Calu3 (cell line): ENCODE measurements at regions not wholly inside any gene's neighbourhood (a gene's known extent, or its start where the extent isn't known, plus 50 kb on each side); places are given as distances from the start of the nearest gene placed in this dataset.
"Not testable (repeated sequence)": the region's sequence is repeated elsewhere in the genome, so short reads cannot be mapped to it uniquely, and the experiment has no call there.

Experiments used
- BruUV-seq: library from RNA; stranded (reverse); fragments of 400-500 nt; replicated peaks from 2 replicates; lab custom pipeline; 2021; lab: Mats Ljungman, UMichigan
- CTCF ChIA-PET: fragments of 300-600 bp; sonication (Branson Sonifier 250); formaldehyde crosslinking; loops from one replicate; lab custom pipeline; 2022; ENCODE audit warnings: antibody characterized with exemption; lab: Charles Lee
- DNase-seq: peaks from one replicate; pipeline ENCODE4 v3.0.0; 2022
- H3K27ac Mint-ChIP-seq: one replicate; pipeline ENCODE4 v1.8.0; 2022; ENCODE audit warnings: mixed read lengths; ENCODE audit not compliant: unreplicated experiment
- H3K27me3 Mint-ChIP-seq: one replicate; pipeline ENCODE4 v1.8.0; 2022; ENCODE audit warnings: mixed read lengths; ENCODE audit not compliant: unreplicated experiment
- H3K36me3 Mint-ChIP-seq: one replicate; pipeline ENCODE4 v1.8.0; 2022; ENCODE audit warnings: mild to moderate bottlenecking, moderate library complexity, mixed read lengths; ENCODE audit not compliant: insufficient read depth, unreplicated experiment
- H3K4me1 Mint-ChIP-seq: one replicate; pipeline ENCODE4 v1.8.0; 2022; ENCODE audit warnings: mild to moderate bottlenecking, low read depth, mixed read lengths; ENCODE audit not compliant: unreplicated experiment
- H3K4me3 Mint-ChIP-seq: one replicate; pipeline ENCODE4 v1.8.0; 2022; ENCODE audit warnings: mild to moderate bottlenecking, low read depth, moderate library complexity, mixed read lengths; ENCODE audit not compliant: unreplicated experiment
- H3K9me3 Mint-ChIP-seq: one replicate; pipeline ENCODE4 v1.8.0; 2022; ENCODE audit warnings: low read depth, mixed read lengths; ENCODE audit not compliant: unreplicated experiment
- CTCF ChIP-seq: fragments of 200-600 bp; IDR thresholded peaks from one replicate; pipeline ENCODE4 v1.8.0; 2022; ENCODE audit warnings: antibody characterized with exemption; ENCODE audit not compliant: unreplicated experiment
- intact Hi-C: fragments of 100-400 bp; cut with micrococcal nuclease; formaldehyde crosslinking; loops from one replicate; pipeline ENCODE4 v1.10.0; 2022; ENCODE audit not compliant: unreplicated experiment

GRCh38 chr12:25701290-25701689, 148.2 kb upstream of the LMNTD1 start:
- intact Hi-C loops = no loop called here
- Mint-ChIP-seq H3K9me3 (peaks cover 7% of the 10 kb centered on the region), H3K4me3 (no peak overlapping the region), H3K27me3 (no peaks in the 10 kb centered on the region), H3K27ac (no peak overlapping the region), H3K4me1 (peaks cover 8% of the 10 kb centered on the region), H3K36me3 (no peaks in the 10 kb centered on the region)
- no peak for TF ChIP-seq CTCF
- BruUV-seq = no TSS peak
- DNase-seq = no peak
- CTCF ChIA-PET = interaction anchor here (0.6 kb wide), 1 partner anchor 263 kb away, joined by 4 read pairs; no protein-coding TSS in a partner anchor

- CTCF ChIA-PET = no interaction called here
- no peaks in the 10 kb centered on the region for H3K27me3 Mint-ChIP-seq
- TF ChIP-seq CTCF = no peak
- H3K36me3 Mint-ChIP-seq = no peaks in the 10 kb centered on the region
- H3K9me3 Mint-ChIP-seq = peaks cover 6% of the 10 kb centered on the region
- H3K4me1 Mint-ChIP-seq = peaks cover 8% of the 10 kb centered on the region
- DNase-seq = no peak
- no peak overlapping the region for H3K27ac Mint-ChIP-seq
- intact Hi-C loops = no loop called here
- BruUV-seq = no TSS peak
- no peak overlapping the region for H3K4me3 Mint-ChIP-seq
Measured at GRCh38 chr12:25702553-25702952, 149.5 kb upstream of the LMNTD1 start.

- no peaks in the 10 kb centered on the region for H3K36me3 Mint-ChIP-seq
- H3K27me3 Mint-ChIP-seq = no peaks in the 10 kb centered on the region
- no peak for DNase-seq
- no peak for TF ChIP-seq CTCF
- peaks cover 8% of the 10 kb centered on the region for H3K4me1 Mint-ChIP-seq
- H3K9me3 Mint-ChIP-seq = peaks cover 11% of the 10 kb centered on the region
- CTCF ChIA-PET = interaction anchor here (0.6 to 0.8 kb wide), 2 partner anchors 12 to 273 kb away, joined by 3 read pairs; no protein-coding TSS in a partner anchor
- H3K27ac Mint-ChIP-seq = no peak overlapping the region
- intact Hi-C loops = no loop called here
- no TSS peak for BruUV-seq
- no peak overlapping the region for H3K4me3 Mint-ChIP-seq
Measured at GRCh38 chr12:25705261-25705660, 152.2 kb upstream of the LMNTD1 start.

GRCh38 chr12:25706646-25707045, 153.6 kb upstream of the LMNTD1 start:
- H3K36me3 Mint-ChIP-seq, BruUV-seq, H3K9me3 Mint-ChIP-seq, H3K4me1 Mint-ChIP-seq, DNase-seq, H3K4me3 Mint-ChIP-seq, CTCF ChIA-PET, intact Hi-C loops, H3K27me3 Mint-ChIP-seq, H3K27ac Mint-ChIP-seq: not testable (repeated sequence)

GRCh38 chr12:25707056-25707455, 154.0 kb upstream of the LMNTD1 start:
- Mint-ChIP-seq H3K4me1 (no peaks in the 10 kb centered on the region), H3K27me3 (no peaks in the 10 kb centered on the region), H3K36me3 (no peaks in the 10 kb centered on the region), H3K4me3 (no peak overlapping the region), H3K27ac (no peak overlapping the region), H3K9me3 (peaks cover 9% of the 10 kb centered on the region)
- BruUV-seq = no TSS peak
- CTCF ChIA-PET = no interaction called here
- no peak for DNase-seq
- TF ChIP-seq CTCF = no peak
- intact Hi-C loops = no loop called here
